ENCODE measurements at regions not wholly inside any gene's neighbourhood (a gene's known extent, or its start where the extent isn't known, plus 50 kb on each side); places are given as distances from the start of the nearest gene placed in this dataset.

DNA sequence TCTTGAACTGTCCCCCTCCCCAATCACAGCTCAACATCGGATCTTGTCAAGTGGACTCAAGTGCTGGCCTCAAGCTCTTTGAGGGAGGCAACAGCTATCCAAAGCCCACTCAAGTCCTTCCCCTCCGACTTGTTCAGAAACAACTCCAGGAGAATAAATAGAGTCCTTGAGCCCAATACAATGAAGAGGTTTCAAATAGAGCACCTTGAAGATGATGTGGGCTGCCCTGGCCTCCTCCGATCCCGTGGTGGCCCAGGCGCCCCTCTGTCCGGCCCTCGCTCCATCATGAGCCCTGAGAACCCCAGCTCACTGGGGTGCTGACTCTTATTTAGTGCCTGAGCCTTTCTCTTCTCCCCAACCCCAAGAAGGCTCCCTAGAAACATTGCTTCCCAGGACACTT lies 164.3 kb upstream of the PMEPA1 start:
- TF ChIP-seq POLR2A (IDR thresholded peaks at IDR 0.05; ENCODE audit: low read depth) (no peak), CTCF (IDR thresholded peaks at IDR 0.05) (no peak)
